ENCODE measurements at regions not wholly inside any gene's neighbourhood (a gene's known extent, or its start where the extent isn't known, plus 50 kb on each side); places are given as distances from the start of the nearest gene placed in this dataset.

GRCh38 chr4:108498925-108499324 is 121.5 kb upstream of the RPL34 start:
- no peak for TF ChIP-seq POLR2A (IDR thresholded peaks at IDR 0.05; ENCODE audit: extremely low read depth, insufficient read length)
- no peak for TF ChIP-seq CTCF (IDR thresholded peaks at IDR 0.05; ENCODE audit: low read depth, low read length)
- no peak for TF ChIP-seq MYC (IDR thresholded peaks at IDR 0.05; ENCODE audit: low read depth, low read length)

Measured in NB4 (cell line).